Frontal cortex (tissue), 3 donors: ENCODE measurements at regions not wholly inside any gene's neighbourhood (a gene's known extent, or its start where the extent isn't known, plus 50 kb on each side); places are given as distances from the start of the nearest gene placed in this dataset.
"Not testable (repeated sequence)": the region's sequence is repeated elsewhere in the genome, so short reads cannot be mapped to it uniquely, and the experiment has no call there.

Experiments used
- DNase-seq, 2 donors: peaks; one replicate each; pipeline ENCODE4 v3.0.0; 2012; ENCODE audit warnings: low spot score in 2 of 2
- FAIRE-seq: peaks from 2 replicates; lab custom pipeline; 2012; peaks lifted over from hg19 to GRCh38; lab: Jason Lieb, UNC
- donor health status: control.
- donor health status: control.
- donor health status: control.

- DNase-seq = no peak
- no peak for FAIRE-seq
Measured at GRCh38 chr12:103011974-103012763, 54.7 kb downstream of the ASCL1 start.

DNA sequence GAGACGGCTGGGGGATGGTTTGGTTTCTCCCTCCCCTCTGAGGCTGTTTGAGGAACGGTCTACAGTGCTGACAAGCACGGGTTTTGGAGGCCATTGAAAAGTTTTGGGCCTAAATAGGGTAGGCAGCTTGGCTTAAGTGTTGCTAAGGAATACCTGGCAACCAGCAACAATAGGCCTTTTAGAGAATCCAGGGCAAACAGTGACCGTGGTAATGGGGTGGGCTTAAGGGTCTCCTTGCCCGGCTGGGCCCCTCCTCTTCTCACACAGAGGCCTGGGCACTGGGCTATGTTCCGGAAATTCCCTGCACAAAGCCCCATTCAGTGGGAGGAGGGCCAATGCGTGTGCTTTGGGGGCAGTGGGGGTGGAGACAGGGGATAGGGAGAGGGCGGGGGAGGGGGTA is 55.4 kb downstream of the ASCL1 start:
- DNase-seq (peak in 1 of 2 donors; percentile 8), FAIRE-seq (no peak)

GRCh38 chr12:103013741-103014300 is 56.3 kb downstream of the ASCL1 start:
- FAIRE-seq = no peak
- no peak for DNase-seq

DNA sequence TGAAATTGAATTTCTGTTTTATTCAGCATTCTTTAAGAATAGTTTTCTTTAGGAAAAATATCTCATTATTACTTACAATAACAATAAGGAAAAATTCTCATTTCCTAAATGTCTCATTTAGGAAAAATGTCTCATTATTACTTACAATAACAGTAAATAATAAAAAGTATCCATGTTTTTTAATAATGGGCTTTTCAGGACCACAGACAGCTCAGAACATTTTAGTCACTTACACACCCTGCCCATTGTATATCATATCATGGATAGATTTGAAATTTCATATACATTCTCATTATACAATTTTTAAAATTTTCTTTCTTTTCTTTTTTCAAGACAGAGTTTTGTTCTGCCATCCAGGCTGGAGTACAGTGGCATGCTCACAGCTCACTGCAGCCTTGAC is 58.9 kb downstream of the ASCL1 start:
- FAIRE-seq (no peak), DNase-seq (no peak)

DNA sequence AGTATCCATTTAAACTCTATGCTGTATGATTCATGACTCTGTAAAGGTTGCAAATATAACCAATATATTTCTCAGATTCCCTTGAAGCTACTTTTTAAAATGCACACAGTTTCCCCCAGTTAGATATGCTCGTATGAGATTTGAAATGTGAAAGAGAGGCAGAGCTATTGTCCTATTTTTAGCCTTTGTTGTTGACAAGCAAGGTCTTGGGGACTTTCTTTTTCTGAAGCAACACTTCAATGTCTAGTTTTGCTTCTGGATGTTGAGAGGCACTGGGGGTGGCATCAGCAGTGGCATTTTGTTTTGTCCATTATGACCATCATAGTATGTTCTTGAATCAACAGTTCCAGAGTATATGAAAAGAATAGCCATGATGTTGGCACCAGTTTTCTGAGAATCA is 63.4 kb downstream of the ASCL1 start:
- DNase-seq (no peak), FAIRE-seq (no peak)

DNA sequence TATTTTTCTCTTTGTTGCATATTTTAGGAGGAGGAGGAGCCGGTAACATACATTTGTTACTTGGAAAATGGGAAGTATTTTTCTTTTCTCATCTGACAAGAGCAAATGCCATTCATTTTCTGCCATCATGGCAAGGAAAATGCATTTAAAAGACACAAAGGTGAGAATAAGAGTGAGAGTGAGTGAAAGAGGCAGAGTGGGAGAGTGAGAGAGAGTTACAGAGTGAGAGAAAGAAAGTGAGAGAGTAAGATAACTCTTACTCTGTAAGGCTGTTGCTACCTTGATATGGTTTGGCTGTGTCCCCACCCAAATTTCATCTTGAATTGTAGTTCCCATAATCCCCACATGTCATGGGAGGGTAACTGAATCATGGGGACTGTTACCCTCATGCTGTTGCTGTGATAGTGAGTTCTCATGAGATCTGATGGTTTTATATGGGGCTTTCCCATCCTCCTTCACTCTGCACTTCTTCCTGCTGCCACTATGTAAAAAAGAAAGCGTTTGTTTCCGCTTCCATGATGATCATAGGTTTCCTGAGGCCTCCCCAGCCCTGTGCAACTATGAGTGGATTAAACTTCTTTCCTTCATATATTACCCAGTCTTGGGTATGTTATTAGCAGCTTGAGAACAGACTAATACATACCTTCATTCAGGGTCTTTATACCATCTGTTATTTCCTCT is 64.2 kb downstream of the ASCL1 start:
- DNase-seq (no peak), FAIRE-seq (no peak)

DNA sequence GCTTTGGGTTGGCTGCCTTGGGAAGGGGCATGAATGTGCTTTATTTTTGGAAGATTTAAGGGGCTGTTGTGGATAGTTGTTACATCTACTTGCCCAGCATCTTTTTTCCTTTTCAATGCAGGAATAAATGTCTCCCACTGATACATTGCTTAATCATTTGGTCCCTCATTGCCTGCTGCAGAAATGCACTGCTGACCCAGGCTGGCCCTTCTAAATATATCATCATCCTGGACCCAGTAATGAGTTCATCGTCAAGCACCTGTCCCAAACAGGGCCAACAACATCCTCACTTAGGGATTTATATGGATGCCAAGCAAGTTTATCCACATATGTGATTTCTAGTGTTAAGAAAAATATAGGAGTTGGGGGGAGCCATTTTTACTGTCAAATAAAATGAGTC is 67.2 kb downstream of the ASCL1 start:
- no peak for FAIRE-seq
- no peak for DNase-seq

GRCh38 chr12:103026643-103027042 is 69.2 kb downstream of the ASCL1 start:
- FAIRE-seq, DNase-seq: not testable (repeated sequence)

DNA sequence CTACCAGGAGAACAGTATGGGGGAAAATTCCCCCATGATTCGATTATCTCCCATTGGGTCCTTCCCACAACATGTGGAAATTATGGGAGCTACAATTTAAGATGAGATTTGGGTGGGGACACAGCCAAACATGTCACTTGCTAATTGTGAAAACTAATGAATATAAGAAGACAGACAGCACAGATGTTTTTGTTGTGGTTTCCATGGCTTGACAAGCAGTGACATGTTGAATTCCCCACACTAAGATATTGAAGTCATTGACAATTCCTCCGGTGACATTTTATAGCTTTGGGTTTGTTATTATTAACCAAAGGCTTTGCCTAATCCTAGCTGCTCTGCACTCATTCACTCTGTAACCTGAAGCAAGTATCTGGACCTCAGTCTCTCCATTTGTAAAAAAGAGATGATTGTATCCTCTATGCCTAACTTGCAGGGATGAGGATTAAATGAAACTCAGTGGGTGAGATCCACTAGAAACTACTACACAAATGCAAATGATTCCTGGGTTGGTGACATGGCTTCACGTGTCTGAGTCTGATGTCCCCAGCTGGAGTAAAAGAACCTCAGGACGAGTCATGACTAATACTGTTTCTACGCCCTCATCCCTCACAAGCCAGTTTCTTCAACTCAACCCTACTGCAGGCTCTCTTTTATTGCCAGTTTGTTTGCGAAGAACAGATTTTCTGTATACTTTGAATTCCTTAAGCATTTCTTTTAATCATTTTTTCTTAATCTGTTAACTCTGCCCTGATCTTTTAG is 71.6 kb downstream of the ASCL1 start:
- DNase-seq (no peak), FAIRE-seq (no peak)

DNA sequence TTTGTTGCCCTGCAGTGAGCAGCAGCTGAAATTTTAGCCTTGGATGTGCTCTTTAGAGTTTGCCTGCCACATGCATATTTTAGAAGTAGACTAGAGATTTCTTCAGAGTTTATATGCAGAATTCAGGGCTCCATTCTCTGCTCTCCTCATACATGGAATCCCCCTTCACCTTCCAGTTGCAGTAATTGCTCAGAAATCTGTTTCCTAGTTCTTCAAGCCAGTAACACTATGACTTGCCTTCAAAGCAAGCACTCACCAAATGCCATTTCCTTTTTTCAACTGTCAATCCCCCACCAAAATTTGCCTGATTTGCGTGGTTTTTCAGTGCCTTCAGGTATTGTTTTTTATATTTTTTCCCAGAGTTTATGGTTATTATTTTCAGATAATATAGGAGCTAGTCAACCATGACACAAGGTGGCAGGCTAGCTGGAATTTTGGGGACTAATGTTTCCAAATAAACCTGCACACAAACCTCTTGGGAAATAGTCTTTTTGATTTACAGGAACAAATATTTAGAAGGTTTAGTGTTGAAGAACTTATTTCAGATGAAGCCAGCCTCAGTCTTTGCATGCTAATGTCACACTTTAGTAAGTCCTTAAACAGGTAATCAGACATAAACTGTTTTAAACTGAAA is 79.2 kb downstream of the ASCL1 start:
- FAIRE-seq = no peak
- DNase-seq = no peak

GRCh38 chr12:103043531-103044486 is 86.3 kb downstream of the ASCL1 start:
- no peak for DNase-seq
- FAIRE-seq = no peak

DNA sequence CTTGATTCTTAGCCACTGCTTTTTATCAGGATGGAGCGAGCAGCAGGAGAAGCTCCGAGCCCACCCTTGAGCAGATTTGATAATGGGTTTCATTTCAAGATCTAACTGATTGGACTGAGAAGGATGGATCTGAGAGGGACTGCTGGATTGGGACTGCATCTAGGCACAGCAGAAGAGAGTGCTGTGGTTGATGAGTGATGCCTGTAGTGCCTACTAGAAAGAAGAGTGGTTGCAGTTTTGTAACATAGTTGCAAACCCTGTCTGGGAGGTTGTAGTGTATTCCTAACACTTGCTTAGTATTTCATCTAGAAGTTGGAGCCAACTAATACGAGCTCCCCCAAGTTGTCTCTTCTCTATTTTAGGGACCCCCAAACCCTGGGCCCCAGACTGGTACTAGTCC is 88.7 kb downstream of the ASCL1 start:
- no peak for DNase-seq
- FAIRE-seq = no peak

- FAIRE-seq (no peak), DNase-seq (no peak)
Measured at GRCh38 chr12:103050273-103050672, 92.8 kb downstream of the ASCL1 start.

- DNase-seq (no peak), FAIRE-seq (no peak)
Measured at GRCh38 chr12:103053089-103053488, 95.6 kb downstream of the ASCL1 start.

- no peak for DNase-seq
- FAIRE-seq = no peak
Measured at GRCh38 chr12:103073630-103074029, 116.2 kb downstream of the ASCL1 start.

DNA sequence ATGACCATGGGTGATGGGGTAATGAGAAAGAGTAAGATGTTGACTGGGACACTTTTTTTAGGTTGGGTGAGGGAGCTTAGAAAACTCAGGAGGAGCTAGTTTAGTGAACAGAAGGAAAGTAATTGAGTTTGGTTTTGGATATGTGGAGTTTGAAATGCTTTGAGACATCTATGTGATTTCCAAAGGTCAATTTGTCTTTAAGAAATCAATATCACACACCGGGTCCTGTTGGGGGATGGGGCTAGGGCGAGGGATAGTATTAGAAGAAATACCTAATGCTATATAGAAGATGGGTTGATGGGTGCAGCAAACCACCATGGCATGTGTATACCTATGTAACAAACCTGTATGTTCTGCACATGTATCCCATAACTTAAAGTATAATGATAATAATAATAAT is 118.4 kb downstream of the ASCL1 start:
- FAIRE-seq (no peak), DNase-seq (no peak)

DNA sequence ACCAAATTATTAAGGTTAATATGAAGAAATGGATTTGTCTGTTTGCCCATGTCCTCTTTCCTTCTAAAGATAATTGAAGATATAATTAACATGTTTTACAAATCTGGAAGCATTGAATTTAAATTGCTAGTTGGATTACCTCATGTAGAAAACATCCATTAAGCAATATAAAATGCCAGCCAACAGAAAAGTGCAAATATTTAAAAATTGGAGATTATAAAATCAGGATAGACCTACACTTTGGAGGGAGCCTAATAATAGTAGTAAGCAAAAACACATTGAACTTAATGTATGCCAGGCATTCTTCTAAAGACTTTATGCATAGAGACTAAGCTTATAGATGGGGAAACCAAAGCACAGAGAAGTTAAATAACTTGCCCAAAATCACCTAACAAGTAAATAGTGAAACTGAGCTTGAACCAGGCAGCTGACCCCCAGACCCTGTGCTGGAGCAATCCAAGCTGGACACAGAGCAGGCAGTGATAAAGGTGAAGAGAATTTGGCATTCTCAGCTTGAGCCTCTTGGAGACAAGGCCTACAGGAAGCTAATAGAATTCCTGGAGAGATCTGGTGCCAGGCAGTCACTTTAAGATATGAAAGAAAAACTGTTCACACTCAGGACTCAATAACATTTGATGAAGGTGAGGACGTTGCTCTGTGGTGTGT is 119.8 kb downstream of the ASCL1 start:
- DNase-seq (no peak), FAIRE-seq (no peak)

DNA sequence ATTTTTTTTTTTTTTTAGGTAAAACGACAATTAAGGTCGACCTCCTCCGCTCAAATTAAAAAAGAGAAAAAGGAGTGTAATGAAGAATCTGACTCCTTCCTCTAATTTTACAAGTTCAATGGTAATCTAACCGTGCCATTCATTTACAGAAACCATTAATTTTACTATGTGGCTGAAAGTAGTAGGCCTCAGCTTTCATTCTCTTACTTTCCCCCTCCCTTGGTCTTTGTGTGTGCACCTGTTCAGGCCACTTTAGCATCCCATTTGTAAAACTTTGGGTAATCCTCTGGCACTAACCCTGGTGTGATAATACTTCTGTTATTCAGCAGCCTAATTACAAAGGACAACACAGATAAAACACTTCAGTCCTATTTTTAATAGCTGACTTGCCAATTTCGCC is 128.1 kb downstream of the ASCL1 start:
- FAIRE-seq (no peak), DNase-seq (no peak)

DNA sequence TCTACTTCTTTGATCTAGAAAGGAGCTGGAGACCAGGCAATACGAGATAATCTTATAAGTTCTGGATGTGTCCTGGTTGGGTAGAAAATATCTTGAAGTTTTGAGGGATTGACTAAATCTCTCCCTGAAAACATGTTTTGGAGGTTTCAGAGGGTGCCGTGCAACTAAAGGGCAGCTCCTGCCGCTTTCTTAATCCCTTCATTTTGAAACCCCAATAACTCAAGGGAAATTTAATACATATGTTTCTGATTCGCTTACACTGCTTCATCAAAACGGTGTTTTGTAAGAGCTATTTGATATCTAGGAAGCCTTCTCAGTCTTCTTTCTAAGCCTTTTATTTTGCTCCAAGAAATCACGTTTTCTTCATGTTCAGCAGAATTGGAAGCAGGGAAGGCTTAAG is 129.0 kb downstream of the ASCL1 start:
- DNase-seq = no peak
- FAIRE-seq = no peak
